Lower leg skin (tissue), 3 donors: ENCODE measurements at regions not wholly inside any gene's neighbourhood (a gene's known extent, or its start where the extent isn't known, plus 50 kb on each side); places are given as distances from the start of the nearest gene placed in this dataset.

Experiments
- CTCF ChIP-seq, 3 donors: fragments of 450-650 bp; IDR thresholded peaks; one replicate each; pipeline ENCODE4 v1.5.1; 2016; ENCODE audit warnings: antibody characterized with exemption in 3 of 3, mild to moderate bottlenecking in 3 of 3, moderate library complexity in 2 of 3
- POLR2A ChIP-seq, 2 donors: fragments of 450-650 bp; IDR thresholded peaks; one replicate each; pipeline ENCODE4 v1.6.1; 2016 to 2017; ENCODE audit warnings: antibody characterized with exemption in 2 of 2, mild to moderate bottlenecking in 1 of 2, moderate library complexity in 1 of 2

- no peak for TF ChIP-seq CTCF (IDR thresholded peaks at IDR 0.05)
- TF ChIP-seq POLR2A (IDR thresholded peaks at IDR 0.05), result no peak
Measured at GRCh38 chr4:66059136-66059535, 388.8 kb upstream of the EPHA5 start.
